NCI-H446 treated with DMSO at 0.1 percent for 48 hours (cell line): ENCODE measurements at regions not wholly inside any gene's neighbourhood (a gene's known extent, or its start where the extent isn't known, plus 50 kb on each side); places are given as distances from the start of the nearest gene placed in this dataset.
A peak's percentile ranks its signal among the peaks of the same experiment; 100 is the strongest.

Source experiments
- DNase-seq: peaks from one replicate; lab custom pipeline; 2025; lab: John Stamatoyannopoulos, UW

GRCh38 chr1:232682248-232682647 lies 52.3 kb upstream of the SIPA1L2 start:
- no peak for DNase-seq

GRCh38 chr1:232684371-232685105 lies 54.6 kb upstream of the SIPA1L2 start:
- DNase-seq, result no peak

- DNase-seq, result no peak
These were observed 56.4 kb upstream of the SIPA1L2 start for GRCh38 chr1:232686346-232686745.

GRCh38 chr1:232687304-232687703 lies 57.4 kb upstream of the SIPA1L2 start:
- no peak for DNase-seq

GRCh38 chr1:232687728-232688127 lies 57.8 kb upstream of the SIPA1L2 start:
- no peak for DNase-seq

- no peak for DNase-seq
These were observed 58.5 kb upstream of the SIPA1L2 start for GRCh38 chr1:232688398-232688797.

- DNase-seq, result no peak
These were observed 59.8 kb upstream of the SIPA1L2 start for GRCh38 chr1:232689711-232690110.

- no peak for DNase-seq
These were observed 60.5 kb upstream of the SIPA1L2 start for GRCh38 chr1:232690285-232690935.

GRCh38 chr1:232694475-232694874 lies 64.5 kb upstream of the SIPA1L2 start:
- DNase-seq, result no peak

GRCh38 chr1:232695621-232696385 lies 65.9 kb upstream of the SIPA1L2 start:
- no peak for DNase-seq

GRCh38 chr1:232696466-232696865 lies 66.5 kb upstream of the SIPA1L2 start:
- DNase-seq, result no peak

- DNase-seq, result no peak
These were observed 67.4 kb upstream of the SIPA1L2 start for GRCh38 chr1:232697187-232697822.

GRCh38 chr1:232699814-232700213 lies 69.9 kb upstream of the SIPA1L2 start:
- no peak for DNase-seq

GRCh38 chr1:232702911-232703310 lies 73.0 kb upstream of the SIPA1L2 start:
- no peak for DNase-seq

GRCh38 chr1:232704256-232704655 lies 74.3 kb upstream of the SIPA1L2 start:
- DNase-seq, result no peak

GRCh38 chr1:232704694-232705680 lies 75.1 kb upstream of the SIPA1L2 start:
- DNase-seq, result peak; percentile 67

GRCh38 chr1:232705815-232706575 lies 76.1 kb upstream of the SIPA1L2 start:
- no peak for DNase-seq

- no peak for DNase-seq
These were observed 77.2 kb upstream of the SIPA1L2 start for GRCh38 chr1:232707142-232707541.

- no peak for DNase-seq
These were observed 79.5 kb upstream of the SIPA1L2 start for GRCh38 chr1:232709386-232709785.

GRCh38 chr1:232711996-232712395 lies 82.1 kb upstream of the SIPA1L2 start:
- DNase-seq, result no peak
